ENCODE measurements at regions not wholly inside any gene's neighbourhood (a gene's known extent, or its start where the extent isn't known, plus 50 kb on each side); places are given as distances from the start of the nearest gene placed in this dataset.

- FAIRE-seq (no peak), DNase-seq (ENCODE audit: low read depth in 1 of 2, low spot score in 2 of 2) (no peak)
- H3K23ac ChIP-seq (ENCODE audit: insufficient read length) = no peak overlapping the region
- H3K4me1 ChIP-seq (replicated peaks in 1 of 4; ENCODE audit: control insufficient read depth in 3 of 4, insufficient read depth in 4 of 4, low read length in 3 of 4) = no peaks in the 10 kb centered on the region
- H3K27ac ChIP-seq (ENCODE audit: low read depth, low read length) = no peak overlapping the region
- H3K9me3 ChIP-seq (ENCODE audit: insufficient read depth in 2 of 2, low read depth in 1 of 2, low read length in 1 of 2) = no peaks in the 10 kb centered on the region
- no peak overlapping the region for H3K4ac ChIP-seq (replicated peaks; ENCODE audit: insufficient read length, low read depth, low read length)
- 69% methylated on average over 2 of the region's 2 CpGs; no CpG with 5 or more reads in 1 of the 2 experiments for WGBS, 2 experiments (ENCODE audit: extremely low coverage in 1 of 2, insufficient coverage in 1 of 2, insufficient read length in 1 of 2, insufficient replicate concordance in 2 of 2, low coverage in 1 of 2, low lambda C conversion rate in 2 of 2, missing lambda C conversion rate in 1 of 2)
- no peaks in the 10 kb centered on the region for H3K27me3 ChIP-seq (replicated peaks in 1 of 4; ENCODE audit: control insufficient read depth in 3 of 4, extremely low read depth in 1 of 4, insufficient read depth in 3 of 4, low read length in 3 of 4)
- no peak overlapping the region for H4K8ac ChIP-seq (ENCODE audit: extremely low read depth, insufficient read depth, low read length)
- no peak overlapping the region for H3K4me3 ChIP-seq (ENCODE audit: extremely low read depth in 1 of 4, insufficient read depth in 2 of 4, low read depth in 3 of 4, low read length in 4 of 4)
- H2BK15ac ChIP-seq (ENCODE audit: low read length) = no peak overlapping the region
- no peak overlapping the region for H4K5ac ChIP-seq (ENCODE audit: insufficient read length, low read depth, low read length)
- H4K91ac ChIP-seq (replicated peaks; ENCODE audit: insufficient read length, low read length) = no peak overlapping the region
- POLR2A ChIA-PET (ENCODE audit: partially characterized antibody) = no interaction called here
- no peak overlapping the region for H3K14ac ChIP-seq (ENCODE audit: insufficient read length)
- H4K20me1 ChIP-seq (replicated peaks in 1 of 2; ENCODE audit: control insufficient read depth in 1 of 2, insufficient read depth in 2 of 2, low read length in 2 of 2) = no peaks in the 10 kb centered on the region
- no peak overlapping the region for H2BK20ac ChIP-seq (ENCODE audit: low read length)
- no peak overlapping the region for H2AFZ ChIP-seq (ENCODE audit: low read length)
- no peaks in the 10 kb centered on the region for H3K36me3 ChIP-seq (ENCODE audit: control insufficient read depth in 2 of 4, insufficient read depth in 4 of 4, low read length in 3 of 4)
- peak overlapping the region; percentile 59 for H3K56ac ChIP-seq (replicated peaks; ENCODE audit: insufficient read length, low read depth, low read length)
- CTCF ChIA-PET (ENCODE audit: partially characterized antibody) = no interaction called here
- no peaks in the 10 kb centered on the region for H3K79me2 ChIP-seq (ENCODE audit: control insufficient read depth in 1 of 2, insufficient read depth in 2 of 2, low read length in 2 of 2)
- no peak overlapping the region for H3K18ac ChIP-seq (ENCODE audit: extremely low read depth, low read length)
- peaks cover 4% of the 10 kb centered on the region; the same call in 1 of the 2 replicates for H3K23me2 ChIP-seq (ENCODE audit: low read depth, low read length)
- no peak overlapping the region for H3K4me2 ChIP-seq (ENCODE audit: insufficient read depth in 1 of 2, low read depth in 2 of 2, low read length in 2 of 2)
- H2BK5ac ChIP-seq (ENCODE audit: low read depth, low read length) = no peak overlapping the region
- TF ChIP-seq SIX5 (IDR thresholded peaks at IDR 0.05; ENCODE audit: low read depth, low read length) = no peak
- TF ChIP-seq POLR2A (IDR thresholded peaks at IDR 0.05; ENCODE audit: control extremely low read depth in 1 of 2, low read depth in 2 of 2, low read length in 2 of 2) = no peak
- no peak for TF ChIP-seq KDM4A (IDR thresholded peaks at IDR 0.05; ENCODE audit: low read depth, low read length, severe bottlenecking)
- TF ChIP-seq BRCA1 (IDR thresholded peaks at IDR 0.05; ENCODE audit: low read depth, low read length) = no peak
- no peak for TF ChIP-seq PHF8 (conservative IDR thresholded peaks at IDR 0.05; ENCODE audit: low read depth, low read length)
- TF ChIP-seq, protein P1, sequence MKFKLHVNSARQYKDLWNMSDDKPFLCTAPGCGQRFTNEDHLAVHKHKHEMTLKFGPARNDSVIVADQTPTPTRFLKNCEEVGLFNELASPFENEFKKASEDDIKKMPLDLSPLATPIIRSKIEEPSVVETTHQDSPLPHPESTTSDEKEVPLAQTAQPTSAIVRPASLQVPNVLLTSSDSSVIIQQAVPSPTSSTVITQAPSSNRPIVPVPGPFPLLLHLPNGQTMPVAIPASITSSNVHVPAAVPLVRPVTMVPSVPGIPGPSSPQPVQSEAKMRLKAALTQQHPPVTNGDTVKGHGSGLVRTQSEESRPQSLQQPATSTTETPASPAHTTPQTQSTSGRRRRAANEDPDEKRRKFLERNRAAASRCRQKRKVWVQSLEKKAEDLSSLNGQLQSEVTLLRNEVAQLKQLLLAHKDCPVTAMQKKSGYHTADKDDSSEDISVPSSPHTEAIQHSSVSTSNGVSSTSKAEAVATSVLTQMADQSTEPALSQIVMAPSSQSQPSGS (IDR thresholded peaks at IDR 0.05; ENCODE audit: low read length) = no peak
- no peak for TF ChIP-seq SP2 (IDR thresholded peaks at IDR 0.05; ENCODE audit: low read length)
- H3K79me1 ChIP-seq (ENCODE audit: low read depth, low read length) = no peaks in the 10 kb centered on the region
- H3K9ac ChIP-seq (replicated peaks in 1 of 4; ENCODE audit: extremely low read depth in 1 of 4, low read depth in 3 of 4, low read length in 3 of 4) = no peak overlapping the region
- no peak overlapping the region; the same call in 1 of the 2 replicates for H2AK5ac ChIP-seq (ENCODE audit: low read depth, low read length)
- H2BK12ac ChIP-seq (ENCODE audit: low read depth, low read length) = 0 out of 2 replicates have a peak overlapping the region, but pooled peaks have one; percentile 9
- no peak overlapping the region for H2BK120ac ChIP-seq (replicated peaks; ENCODE audit: low read depth, low read length)
Observed at GRCh38 chr5:133700251-133700650, 87.9 kb upstream of the FSTL4 start.
